Endothelial cell of umbilical vein (primary cell): ENCODE measurements at regions not wholly inside any gene's neighbourhood (a gene's known extent, or its start where the extent isn't known, plus 50 kb on each side); places are given as distances from the start of the nearest gene placed in this dataset.

Experiments used
- BruUV-seq: library from RNA; stranded (reverse); fragments of 400-500 nt; replicated peaks from 2 replicates; lab custom pipeline; 2021; lab: Mats Ljungman, UMichigan
- CTCF ChIA-PET: fragments of 300-600, 350-600 bp; sonication (Branson Sonifier 250); formaldehyde crosslinking; loops from one replicate; lab custom pipeline; 2021; ENCODE audit warnings: antibody characterized with exemption, inconsistent platforms; lab: Charles Lee
- POLR2A ChIA-PET: fragments of 300-600, 350-600 bp; sonication (Branson Sonifier 250); formaldehyde crosslinking; loops from one replicate; lab custom pipeline; 2021; ENCODE audit warnings: antibody characterized with exemption, inconsistent platforms; lab: Charles Lee
- DNase-seq: peaks from one replicate; pipeline ENCODE4 v3.0.0-alpha.2; 2011; ENCODE audit warnings: low read depth, low spot score
- FAIRE-seq: peaks from 2 replicates; lab custom pipeline; 2011; peaks lifted over from hg19 to GRCh38; lab: Jason Lieb, UNC
- H2AFZ ChIP-seq: 2 replicates; pipeline ENCODE4 v1.6.0; 2012; ENCODE audit warnings: low read depth, low read length, control low read depth, inconsistent platforms
- H3K27ac ChIP-seq: 2 replicates; pipeline ENCODE4 v1.5.1; 2011; ENCODE audit warnings: low read depth, mild to moderate bottlenecking, control low read depth, low read length, moderate library complexity; ENCODE audit not compliant: insufficient read depth
- H3K27me3 ChIP-seq, 2 experiments: 2 replicates each; pipeline versions ENCODE4 v1.6.0 to v1.6.1; 2011; ENCODE audit warnings: low read length in 2 of 2, mixed read lengths in 1 of 2; ENCODE audit not compliant: control insufficient read depth in 2 of 2, insufficient read depth in 2 of 2
- H3K36me3 ChIP-seq, 2 experiments: 2 replicates in 1 of 2; 3 replicates in 1 of 2; pipeline ENCODE4 v1.5.1; 2011; ENCODE audit warnings: low read length in 2 of 2, mild to moderate bottlenecking in 1 of 2, moderate library complexity in 1 of 2; ENCODE audit not compliant: control insufficient read depth in 2 of 2, insufficient read depth in 2 of 2; ENCODE audit errors: extremely low read depth in 1 of 2
- H3K4me1 ChIP-seq: 3 replicates; pipeline ENCODE4 v1.5.1; 2011; ENCODE audit warnings: mild to moderate bottlenecking, low read length; ENCODE audit not compliant: control insufficient read depth, insufficient read depth; ENCODE audit errors: extremely low read depth
- H3K4me2 ChIP-seq: 2 replicates; pipeline ENCODE4 v1.6.1; 2011; ENCODE audit warnings: low read length, control low read depth, mixed read lengths; ENCODE audit not compliant: insufficient read depth
- H3K4me3 ChIP-seq, 3 experiments: fragments of 200-600 bp in 1 of 3; sonication (generic), shearing (Covaris generic) in 1 of 3; replicated peaks in 1 of 3; 2 replicates each; pipeline ENCODE4 v1.5.1; 2011 to 2016; ENCODE audit warnings: control low read depth in 3 of 3, low read length in 3 of 3, mild to moderate bottlenecking in 2 of 3, inconsistent platforms in 1 of 3, low read depth in 1 of 3, moderate library complexity in 1 of 3; ENCODE audit not compliant: insufficient read depth in 1 of 3
- H3K79me2 ChIP-seq: 2 replicates; pipeline ENCODE4 v1.6.0; 2012; ENCODE audit warnings: low read length, inconsistent platforms; ENCODE audit not compliant: control insufficient read depth, insufficient read depth
- H3K9ac ChIP-seq: replicated peaks from 2 replicates; pipeline ENCODE3; 2011; ENCODE audit warnings: low read length, control low read depth; ENCODE audit not compliant: insufficient read depth; ENCODE audit errors: extremely low read depth
- H3K9me1 ChIP-seq: replicated peaks from 3 replicates; pipeline ENCODE4 v1.6.0; 2011; ENCODE audit warnings: mild to moderate bottlenecking, low read length; ENCODE audit not compliant: control insufficient read depth, insufficient read depth; ENCODE audit errors: extremely low read depth
- H3K9me3 ChIP-seq: replicated peaks from 2 replicates; pipeline ENCODE4 v1.5.1; 2012; ENCODE audit warnings: low read length, inconsistent platforms; ENCODE audit not compliant: control insufficient read depth, insufficient read depth
- H4K20me1 ChIP-seq: replicated peaks from 2 replicates; pipeline ENCODE3; 2011; ENCODE audit warnings: mild to moderate bottlenecking, low read length; ENCODE audit not compliant: control insufficient read depth, insufficient read depth; ENCODE audit errors: extremely low read depth
- EZH2 ChIP-seq: IDR thresholded peaks from 2 replicates; pipeline ENCODE4 v1.6.1; 2012; ENCODE audit warnings: borderline replicate concordance, low read depth, mild to moderate bottlenecking, moderate library complexity, low read length, inconsistent platforms; ENCODE audit not compliant: severe bottlenecking
- FOS ChIP-seq: IDR thresholded peaks from 2 replicates; pipeline ENCODE4 v1.6.1; 2011; ENCODE audit warnings: mild to moderate bottlenecking, low read length, moderate library complexity, borderline replicate concordance; ENCODE audit not compliant: insufficient read depth
- GATA2 ChIP-seq: IDR thresholded peaks from 2 replicates; pipeline ENCODE4 v1.7.0; 2011; ENCODE audit warnings: low read depth, mild to moderate bottlenecking, moderate library complexity, mixed read lengths, low read length; ENCODE audit not compliant: insufficient read length, insufficient read depth
- JUN ChIP-seq: IDR thresholded peaks from 2 replicates; pipeline ENCODE4 v1.6.1; 2011; ENCODE audit warnings: borderline replicate concordance, low read depth; ENCODE audit not compliant: insufficient read length, insufficient read depth
- MYC ChIP-seq: IDR thresholded peaks from one replicate; pipeline ENCODE4 v1.6.1; 2011; ENCODE audit warnings: mild to moderate bottlenecking, low read depth, low read length
- POLR2A ChIP-seq: IDR thresholded peaks from 2 replicates; pipeline ENCODE4 v1.6.1; 2012; ENCODE audit warnings: low read depth, mild to moderate bottlenecking, control low read depth, low read length
- POLR2AphosphoS5 ChIP-seq: IDR thresholded peaks from 2 replicates; pipeline ENCODE4 v1.6.1; 2012; ENCODE audit warnings: low read depth, mild to moderate bottlenecking, control low read depth, low read length, moderate library complexity; ENCODE audit not compliant: insufficient read depth
- dilution Hi-C: fragments of 300-500 bp; cut with MboI; formaldehyde crosslinking; loops from one replicate; pipeline ENCODE4 v1.15.0; 2019; ENCODE audit warnings: low sequenced_read_pairs; ENCODE audit not compliant: extremely low pct_ligation_motif_present
- intact Hi-C: fragments of 100-400 bp; cut with micrococcal nuclease; formaldehyde crosslinking; loops from one replicate; pipeline ENCODE4 v1.10.0; 2022
- TF ChIP-seq, protein P1 (sequence below), 2 donors: IDR thresholded peaks; 1 replicate in 1 of 2; 2 replicates in 1 of 2; pipeline ENCODE4 v1.5.1; 2011; ENCODE audit warnings: low read length in 2 of 2, mild to moderate bottlenecking in 2 of 2, moderate library complexity in 2 of 2, control low read depth in 1 of 2, inconsistent platforms in 1 of 2, low read depth in 1 of 2; ENCODE audit not compliant: insufficient read depth in 1 of 2; ENCODE audit errors: extremely low read depth in 1 of 2
- TF ChIP-seq, protein P2 (sequence below): IDR thresholded peaks from 2 replicates; pipeline ENCODE4 v1.6.1; 2011; ENCODE audit not compliant: insufficient read depth, insufficient read length

DNA sequence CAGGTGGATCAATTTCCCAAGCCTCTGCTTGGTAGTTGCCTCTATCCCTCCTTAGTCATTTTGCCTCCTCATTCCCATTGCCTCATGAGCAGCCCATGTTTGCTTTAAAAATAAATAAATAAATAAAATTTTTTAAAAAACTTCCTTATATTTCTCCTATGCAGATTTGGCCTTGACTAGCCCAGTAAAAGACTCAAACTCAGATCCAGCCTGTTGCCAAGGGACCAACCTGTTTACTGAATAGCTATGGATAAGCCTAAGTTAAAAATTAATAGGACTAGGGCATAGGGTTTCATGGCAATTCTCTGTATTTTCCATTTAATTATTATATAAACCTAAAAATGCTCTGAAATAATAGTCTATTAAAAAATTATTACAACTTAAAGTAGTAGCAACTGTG, 384.4 kb downstream of the RSL24D1 start:
- H2AFZ ChIP-seq, result no peak overlapping the region
- H3K79me2 ChIP-seq, result no peaks in the 10 kb centered on the region
- H3K36me3 ChIP-seq, result no peaks in the 10 kb centered on the region
- FAIRE-seq, result no peak
- BruUV-seq, result no TSS peak
- ChIA-PET POLR2A (no interaction called here), CTCF (no interaction called here)
- intact Hi-C loops, result no loop called here
- H3K27ac ChIP-seq, result no peak overlapping the region
- H3K27me3 ChIP-seq, result no peaks in the 10 kb centered on the region
- H3K9me1 ChIP-seq, result no peaks in the 10 kb centered on the region
- H3K9me3 ChIP-seq, result no peaks in the 10 kb centered on the region
- no peak for DNase-seq
- dilution Hi-C loops, result no loop called here
- no peak overlapping the region for H3K4me2 ChIP-seq
- no peak overlapping the region for H3K4me3 ChIP-seq
- TF ChIP-seq, protein P1, sequence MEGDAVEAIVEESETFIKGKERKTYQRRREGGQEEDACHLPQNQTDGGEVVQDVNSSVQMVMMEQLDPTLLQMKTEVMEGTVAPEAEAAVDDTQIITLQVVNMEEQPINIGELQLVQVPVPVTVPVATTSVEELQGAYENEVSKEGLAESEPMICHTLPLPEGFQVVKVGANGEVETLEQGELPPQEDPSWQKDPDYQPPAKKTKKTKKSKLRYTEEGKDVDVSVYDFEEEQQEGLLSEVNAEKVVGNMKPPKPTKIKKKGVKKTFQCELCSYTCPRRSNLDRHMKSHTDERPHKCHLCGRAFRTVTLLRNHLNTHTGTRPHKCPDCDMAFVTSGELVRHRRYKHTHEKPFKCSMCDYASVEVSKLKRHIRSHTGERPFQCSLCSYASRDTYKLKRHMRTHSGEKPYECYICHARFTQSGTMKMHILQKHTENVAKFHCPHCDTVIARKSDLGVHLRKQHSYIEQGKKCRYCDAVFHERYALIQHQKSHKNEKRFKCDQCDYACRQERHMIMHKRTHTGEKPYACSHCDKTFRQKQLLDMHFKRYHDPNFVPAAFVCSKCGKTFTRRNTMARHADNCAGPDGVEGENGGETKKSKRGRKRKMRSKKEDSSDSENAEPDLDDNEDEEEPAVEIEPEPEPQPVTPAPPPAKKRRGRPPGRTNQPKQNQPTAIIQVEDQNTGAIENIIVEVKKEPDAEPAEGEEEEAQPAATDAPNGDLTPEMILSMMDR (IDR thresholded peaks at IDR 0.05; ENCODE audit: extremely low read depth in 1 of 2, insufficient read depth in 1 of 2, low read depth in 1 of 2, low read length in 2 of 2), result no peak
- no peak for TF ChIP-seq MYC
- TF ChIP-seq GATA2, result no peak
- no peak for TF ChIP-seq POLR2A
- TF ChIP-seq EZH2, result no peak
- TF ChIP-seq FOS, result no peak
- no peak for TF ChIP-seq JUN
- no peak for TF ChIP-seq POLR2AphosphoS5
- TF ChIP-seq, protein P2, sequence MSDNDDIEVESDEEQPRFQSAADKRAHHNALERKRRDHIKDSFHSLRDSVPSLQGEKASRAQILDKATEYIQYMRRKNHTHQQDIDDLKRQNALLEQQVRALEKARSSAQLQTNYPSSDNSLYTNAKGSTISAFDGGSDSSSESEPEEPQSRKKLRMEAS, result no peak
- H3K4me1 ChIP-seq, result no peaks in the 10 kb centered on the region
- H4K20me1 ChIP-seq, result no peaks in the 10 kb centered on the region
- H3K9ac ChIP-seq, result no peak overlapping the region
